Occipital lobe (tissue), 1 donor: ENCODE measurements at regions not wholly inside any gene's neighbourhood (a gene's known extent, or its start where the extent isn't known, plus 50 kb on each side); places are given as distances from the start of the nearest gene placed in this dataset.
A peak's percentile ranks its signal among the peaks of the same experiment; 100 is the strongest.
"Not testable (repeated sequence)": the region's sequence is repeated elsewhere in the genome, so short reads cannot be mapped to it uniquely, and the experiment has no call there.

ENCODE experiments used
- DNase-seq: peaks from one replicate; lab custom pipeline; 2025; lab: John Stamatoyannopoulos, UW

DNA sequence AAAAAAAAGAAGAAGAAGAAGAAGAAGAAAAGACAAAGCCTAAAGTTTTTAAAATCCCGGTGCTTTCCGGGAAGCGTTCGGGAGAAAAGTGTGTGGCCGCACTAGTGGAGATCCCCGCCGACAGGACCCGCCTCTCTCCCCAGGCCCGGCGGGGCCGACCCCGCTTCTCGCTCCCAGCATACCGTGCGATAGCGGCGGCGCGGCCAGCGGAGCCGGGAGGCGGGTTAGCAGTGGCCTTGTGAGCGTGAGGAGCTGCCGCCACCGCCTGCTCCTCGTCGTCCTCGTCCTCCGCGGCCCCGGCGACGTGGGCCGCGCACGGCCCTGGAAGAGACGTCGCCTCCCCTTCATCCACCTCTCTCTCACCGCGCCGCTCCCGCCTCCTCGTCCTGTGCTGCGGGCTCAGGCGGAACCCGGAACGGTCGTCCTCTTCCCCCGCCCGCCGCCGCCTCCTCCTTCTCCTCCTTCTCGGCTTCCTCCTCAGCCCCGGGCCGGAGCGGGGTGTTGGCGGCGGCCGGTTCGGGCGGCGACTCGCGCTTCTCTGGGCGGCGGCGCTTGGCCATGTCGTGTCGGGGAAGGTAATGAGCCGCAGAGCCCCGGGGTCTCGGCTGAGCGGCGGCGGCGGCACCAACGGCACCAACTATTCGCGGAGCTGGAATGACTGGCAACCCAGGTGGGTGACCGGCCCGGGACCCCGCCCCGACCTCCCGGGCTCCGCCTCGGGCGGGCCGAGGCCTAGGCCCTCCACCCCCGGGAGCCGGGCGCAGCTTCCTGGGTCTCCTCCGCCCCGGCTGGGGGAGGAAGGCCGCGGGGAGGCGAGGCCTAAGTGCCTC, 62.6 kb upstream of the CDR2 start:
- DNase-seq: peak; percentile 80

DNA sequence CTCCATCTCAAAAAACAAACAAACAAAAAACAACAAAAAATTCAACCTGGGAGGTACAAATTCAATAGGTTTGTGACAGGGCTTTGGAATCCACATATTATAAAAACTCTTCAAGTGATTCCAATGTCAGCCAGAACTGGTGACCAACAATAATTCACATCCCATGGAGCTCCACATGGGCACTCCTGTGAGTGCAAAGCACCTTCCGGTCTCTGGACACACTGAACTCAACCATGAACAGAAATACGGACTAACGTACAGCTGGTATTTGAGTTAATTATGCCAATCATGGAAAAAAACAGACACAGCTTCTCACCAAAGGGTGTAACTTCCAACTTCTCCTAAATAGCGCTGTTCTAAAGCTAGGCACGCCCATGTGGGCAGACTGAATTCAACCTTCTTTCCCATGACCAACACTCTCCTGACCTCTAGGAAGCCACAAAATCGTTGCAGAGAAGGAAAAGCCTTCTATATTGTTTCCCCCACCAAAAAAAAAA, 62.0 kb upstream of the CDR2 start:
- DNase-seq: not testable (repeated sequence)

DNA sequence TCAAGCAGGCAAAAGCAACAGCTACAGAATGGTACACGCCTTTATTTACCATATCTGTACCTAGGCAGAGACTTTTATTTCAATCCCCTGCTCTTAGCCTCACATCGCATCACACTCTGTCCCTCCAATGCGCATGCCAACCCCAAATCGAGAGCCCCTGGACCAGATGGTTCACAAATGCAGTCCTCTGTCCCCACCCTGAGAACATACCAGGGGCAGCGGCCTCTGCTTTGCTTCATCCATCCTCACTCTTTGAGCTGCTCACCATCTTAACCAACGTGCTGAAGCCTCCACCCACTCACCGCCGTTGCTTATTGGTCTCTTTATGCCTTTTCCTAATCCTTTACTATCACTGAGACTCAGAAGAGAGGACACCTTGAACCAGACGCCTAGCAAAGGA, 56.9 kb upstream of the CDR2 start:
- DNase-seq: not testable (repeated sequence)

DNA sequence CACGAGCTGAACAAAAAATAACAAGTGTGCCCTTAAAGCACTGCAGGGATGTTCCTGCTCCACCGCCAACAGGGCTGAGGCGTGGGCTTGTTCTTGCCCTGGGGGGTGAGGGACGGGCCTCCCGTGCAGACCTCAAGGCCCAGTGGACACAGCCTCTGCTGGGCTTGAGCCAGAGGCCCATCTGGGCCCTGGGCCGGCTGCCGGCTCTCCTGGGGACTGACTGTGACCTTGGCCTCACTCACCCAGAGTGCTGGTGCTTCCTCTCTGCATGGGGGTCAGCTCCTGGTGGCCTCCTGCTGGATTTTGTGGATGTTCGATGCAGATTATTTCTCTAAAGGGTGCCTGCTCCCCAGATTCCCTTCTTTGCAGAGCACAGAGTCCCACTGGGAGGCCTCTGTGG, 54.2 kb upstream of the CDR2 start:
- no peak for DNase-seq

DNA sequence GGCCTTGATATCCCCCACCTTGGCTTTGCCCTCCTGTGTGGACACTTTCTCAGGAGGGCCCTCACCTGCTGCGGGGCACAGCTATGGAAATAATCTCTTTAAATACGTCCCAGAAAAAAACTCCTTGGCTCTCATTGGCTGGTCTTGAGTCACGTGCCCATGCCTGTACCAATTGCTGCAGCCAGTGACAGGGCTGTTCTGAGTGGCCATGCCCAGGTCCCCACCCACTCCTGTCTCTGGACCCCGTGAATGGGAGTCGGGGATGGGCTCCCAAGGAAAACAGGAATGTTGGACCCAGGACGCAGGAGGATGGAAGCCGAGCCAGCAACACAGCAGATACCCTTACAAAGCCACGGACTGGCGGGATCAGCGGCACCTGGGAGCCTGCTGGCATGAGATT, 53.1 kb upstream of the CDR2 start:
- DNase-seq: no peak

DNA sequence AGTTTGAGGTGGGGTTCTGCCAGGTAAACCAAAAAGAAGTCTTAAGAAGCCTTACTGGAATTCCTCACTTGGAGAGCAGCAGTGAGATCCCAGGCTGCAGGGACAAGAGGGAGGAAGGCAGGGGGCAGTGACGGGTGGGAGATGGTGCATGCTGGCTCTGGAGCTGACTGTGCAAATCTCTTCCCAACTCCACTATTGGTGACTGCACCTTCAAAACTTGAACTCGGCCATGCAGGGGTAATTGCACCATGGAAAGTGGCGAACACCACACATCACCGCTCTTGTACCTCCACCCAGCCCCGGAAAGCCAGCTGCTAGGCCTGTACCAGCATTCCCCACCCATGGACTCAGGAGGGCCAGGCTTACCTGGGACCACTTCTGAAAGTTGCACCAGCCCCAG, 51.4 kb upstream of the CDR2 start:
- DNase-seq: no peak

DNA sequence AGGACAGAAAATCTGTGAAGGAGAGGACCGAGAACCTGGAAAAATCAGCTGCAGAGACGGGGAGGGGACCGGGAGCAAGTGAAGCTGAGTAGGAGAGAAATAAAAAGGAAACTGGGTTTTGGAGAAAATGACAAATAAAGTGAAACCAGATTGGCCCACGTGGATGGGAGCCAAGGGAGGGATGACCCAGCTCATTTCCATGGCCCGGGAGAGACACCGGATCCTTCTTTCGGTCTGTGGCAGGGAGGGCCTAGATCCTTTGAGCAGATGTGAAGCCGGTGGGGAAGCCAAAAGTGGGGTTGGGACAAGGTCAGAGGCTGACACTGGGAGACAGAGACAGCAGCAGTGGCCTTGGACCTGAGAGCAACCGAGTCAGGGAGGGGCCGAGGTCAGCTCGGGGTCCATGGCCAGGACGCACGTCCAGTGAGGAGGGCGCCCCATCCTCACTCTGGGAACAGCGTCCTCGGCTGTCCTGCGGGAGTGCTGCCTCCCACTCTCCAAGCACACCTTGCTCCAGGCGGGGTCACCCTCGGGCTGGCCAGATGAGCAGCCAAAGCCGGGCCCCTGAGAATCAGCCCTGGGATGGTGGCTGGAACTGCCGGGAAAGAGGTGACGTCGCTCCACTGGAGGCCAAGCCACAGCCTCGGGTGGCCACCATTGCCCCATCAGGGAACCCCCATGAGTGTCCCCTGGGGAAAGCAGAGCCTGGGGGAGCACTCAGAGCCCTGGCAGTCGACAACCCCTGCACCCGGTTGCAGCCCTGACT, 50.8 kb upstream of the CDR2 start:
- DNase-seq: no peak

DNA sequence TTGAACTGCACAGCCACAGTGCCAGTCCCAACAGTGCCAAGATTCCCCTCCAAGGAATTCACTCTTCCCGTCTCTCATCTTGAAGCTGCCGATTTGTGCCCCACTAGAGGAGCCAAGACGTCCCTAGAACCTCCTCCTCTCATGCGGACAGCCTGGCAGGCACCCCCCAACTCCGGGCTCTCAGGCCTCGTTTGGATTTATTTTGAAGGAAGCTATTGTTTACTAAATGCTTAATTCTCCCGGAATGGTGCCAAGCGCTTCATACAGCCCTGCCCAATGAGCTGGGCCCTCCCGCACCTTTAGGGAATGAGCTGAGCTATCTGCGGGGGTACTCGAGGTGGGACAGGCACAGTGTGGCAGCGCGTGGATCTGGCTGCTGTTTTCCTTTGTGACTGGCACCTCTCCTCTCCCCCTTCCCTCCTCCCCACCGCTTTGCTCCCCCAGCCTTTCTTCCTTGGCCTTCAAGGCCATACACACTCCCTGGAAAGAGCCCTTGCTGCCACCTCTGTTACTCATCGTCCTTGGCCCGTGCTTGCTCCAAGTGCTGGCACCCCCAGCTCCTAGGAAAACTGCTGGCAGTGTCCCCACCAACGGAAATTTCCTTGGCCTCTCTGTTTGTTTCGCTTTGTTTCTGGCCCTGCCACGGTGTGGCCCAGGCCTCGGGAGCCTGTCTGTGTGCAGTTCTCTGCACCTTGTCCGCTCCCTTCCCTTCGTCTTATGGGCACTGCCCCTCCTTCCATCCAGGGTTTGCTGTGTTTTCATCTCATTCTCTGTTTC, 49.9 kb upstream of the CDR2 start:
- peak; percentile 30 for DNase-seq
